ENCODE measurements at regions not wholly inside any gene's neighbourhood (a gene's known extent, or its start where the extent isn't known, plus 50 kb on each side); places are given as distances from the start of the nearest gene placed in this dataset.
A peak's percentile ranks its signal among the peaks of the same experiment; 100 is the strongest.
"Not testable (repeated sequence)": the region's sequence is repeated elsewhere in the genome, so short reads cannot be mapped to it uniquely, and the experiment has no call there.

GRCh38 chr5:99063737-99064136, 134.9 kb upstream of the CHD1 start:
- Mint-ChIP-seq H3K9me3 (no peaks in the 10 kb centered on the region), H3K36me3 (no peaks in the 10 kb centered on the region), H3K27me3 (peaks cover 7 to 11% (median 7%) of the 10 kb centered on the region in 3 donors), H3K4me1 (peaks cover 20 to 27% (median 22%) of the 10 kb centered on the region in 3 donors), H3K27ac (no peak overlapping the region), H3K4me3 (no peak overlapping the region)
- DNase-seq = no peak
- ATAC-seq (ENCODE audit: low read depth in 2 of 2) = no peak

- H3K4me1 Mint-ChIP-seq = peaks cover 35 to 47% (median 39%) of the 10 kb centered on the region in 3 donors
- DNase-seq = no peak
- peaks cover 7 to 11% (median 7%) of the 10 kb centered on the region in 3 donors for H3K27me3 Mint-ChIP-seq
- H3K9me3 Mint-ChIP-seq = no peaks in the 10 kb centered on the region
- H3K36me3 Mint-ChIP-seq = no peaks in the 10 kb centered on the region
- no peak for ATAC-seq (ENCODE audit: low read depth in 2 of 2)
- peak overlapping the region in 3 of 6 donors; percentile 10 to 51 (median 33) for H3K27ac Mint-ChIP-seq
- H3K4me3 Mint-ChIP-seq = no peak overlapping the region
Measured at GRCh38 chr5:99061711-99062110, 132.9 kb upstream of the CHD1 start.

DNA sequence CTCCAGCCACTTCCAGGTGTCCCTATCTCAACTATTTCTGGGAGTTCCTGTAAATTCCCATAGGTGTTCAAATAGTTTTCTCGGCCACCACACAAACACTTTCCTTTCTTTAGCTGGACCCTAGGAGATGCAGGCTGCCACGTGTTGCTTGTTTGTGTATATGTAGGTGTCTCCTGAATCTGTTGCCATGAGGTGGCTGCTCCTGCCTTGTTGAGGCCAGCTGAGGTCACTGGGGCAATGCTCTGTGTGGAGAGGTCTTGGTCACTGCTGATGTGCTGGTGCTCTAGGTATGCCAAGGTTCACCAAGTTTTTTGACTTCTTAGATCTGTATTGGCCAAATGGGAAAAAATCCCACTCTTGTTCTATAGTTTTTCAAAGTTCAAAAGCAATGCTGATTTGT, 132.5 kb upstream of the CHD1 start:
- ATAC-seq (ENCODE audit: low read depth in 2 of 2) (no peak), DNase-seq (no peak)
- Mint-ChIP-seq H3K9me3 (no peaks in the 10 kb centered on the region), H3K27ac (peak overlapping the region in 3 of 6 donors; percentile 33 to 86 (median 85)), H3K36me3 (no peaks in the 10 kb centered on the region), H3K4me1 (peaks cover 35 to 50% (median 40%) of the 10 kb centered on the region in 3 donors), H3K4me3 (no peak overlapping the region), H3K27me3 (peaks cover 7 to 11% (median 7%) of the 10 kb centered on the region in 3 donors)

- Mint-ChIP-seq H3K9me3 (no peaks in the 10 kb centered on the region), H3K27me3 (peaks cover 7 to 11% (median 7%) of the 10 kb centered on the region in 3 donors), H3K36me3 (no peaks in the 10 kb centered on the region), H3K4me3 (peak overlapping the region; percentile 42 to 73 (median 53)), H3K27ac (peak overlapping the region in 4 of 6 donors; percentile 53 to 88 (median 80)), H3K4me1 (peaks cover 35 to 51% (median 40%) of the 10 kb centered on the region in 3 donors)
- ATAC-seq (ENCODE audit: low read depth in 2 of 2) (peak; percentile 73 to 78), DNase-seq (peak; percentile 79)
Measured at GRCh38 chr5:99060306-99061261, 131.8 kb upstream of the CHD1 start.

DNA sequence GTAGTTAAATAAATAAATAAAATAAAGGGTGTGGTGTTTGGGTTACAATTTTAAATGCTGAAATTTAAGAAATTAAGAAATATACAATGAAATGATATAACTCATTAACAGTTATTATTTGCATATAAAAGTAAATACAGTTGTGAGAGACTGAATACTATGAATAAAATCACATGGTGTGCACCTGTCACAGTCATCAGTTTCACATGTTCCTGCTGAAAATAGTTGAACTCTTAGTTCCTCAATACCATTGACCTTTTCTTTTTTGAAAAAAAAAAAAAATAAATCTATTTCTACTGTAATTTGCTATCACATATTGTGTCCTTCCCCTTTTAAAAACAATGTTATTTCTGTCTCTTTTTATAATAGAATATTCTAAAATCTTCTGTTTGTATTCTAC, 130.9 kb upstream of the CHD1 start:
- ATAC-seq (ENCODE audit: low read depth in 2 of 2) = peak; percentile 85 to 89
- peak overlapping the region in 5 of 6 donors; percentile 53 to 86 (median 75) for H3K27ac Mint-ChIP-seq
- H3K27me3 Mint-ChIP-seq = peaks cover 7 to 11% (median 7%) of the 10 kb centered on the region in 3 donors
- peaks cover 35 to 57% (median 40%) of the 10 kb centered on the region in 3 donors for H3K4me1 Mint-ChIP-seq
- peak; percentile 65 for DNase-seq
- peak overlapping the region in 4 of 8 donors; percentile 20 to 73 (median 52) for H3K4me3 Mint-ChIP-seq
- H3K9me3 Mint-ChIP-seq = no peaks in the 10 kb centered on the region
- no peaks in the 10 kb centered on the region for H3K36me3 Mint-ChIP-seq

GRCh38 chr5:99058466-99058865, 129.7 kb upstream of the CHD1 start:
- Mint-ChIP-seq H3K27me3 (no peaks in the 10 kb centered on the region), H3K4me3 (peak overlapping the region in 1 of 8 donors; percentile 66), H3K36me3 (no peaks in the 10 kb centered on the region), H3K27ac (peak overlapping the region; percentile 10 to 89 (median 64)), H3K9me3 (no peaks in the 10 kb centered on the region), H3K4me1 (peaks cover 35 to 59% (median 40%) of the 10 kb centered on the region in 3 donors)
- DNase-seq (no peak), ATAC-seq (ENCODE audit: low read depth in 2 of 2) (no peak)

GRCh38 chr5:99054972-99055371, 126.2 kb upstream of the CHD1 start:
- no peak for DNase-seq
- H3K27ac Mint-ChIP-seq = peak overlapping the region in 1 of 6 donors; percentile 11

GRCh38 chr5:99045871-99046270, 117.1 kb upstream of the CHD1 start:
- Mint-ChIP-seq H3K4me1 (peaks cover 9 to 19% (median 15%) of the 10 kb centered on the region in 3 donors), H3K36me3 (no peaks in the 10 kb centered on the region), H3K27me3 (no peaks in the 10 kb centered on the region), H3K9me3 (peaks cover 0 to 9% (median 3%) of the 10 kb centered on the region in 7 donors), H3K4me3 (no peak overlapping the region), H3K27ac (no peak overlapping the region)
- DNase-seq (no peak), ATAC-seq (ENCODE audit: low read depth in 2 of 2) (no peak)

More at GRCh38 chr5:99054972-99055371, 126.2 kb upstream of the CHD1 start:
- H3K4me1 Mint-ChIP-seq = peaks cover 23 to 44% (median 25%) of the 10 kb centered on the region in 3 donors
- H3K27me3 Mint-ChIP-seq = no peaks in the 10 kb centered on the region
- no peak overlapping the region for H3K4me3 Mint-ChIP-seq
- no peaks in the 10 kb centered on the region for H3K9me3 Mint-ChIP-seq
- peak; percentile 31 to 41 for ATAC-seq (ENCODE audit: low read depth in 2 of 2)
- no peaks in the 10 kb centered on the region for H3K36me3 Mint-ChIP-seq

DNA sequence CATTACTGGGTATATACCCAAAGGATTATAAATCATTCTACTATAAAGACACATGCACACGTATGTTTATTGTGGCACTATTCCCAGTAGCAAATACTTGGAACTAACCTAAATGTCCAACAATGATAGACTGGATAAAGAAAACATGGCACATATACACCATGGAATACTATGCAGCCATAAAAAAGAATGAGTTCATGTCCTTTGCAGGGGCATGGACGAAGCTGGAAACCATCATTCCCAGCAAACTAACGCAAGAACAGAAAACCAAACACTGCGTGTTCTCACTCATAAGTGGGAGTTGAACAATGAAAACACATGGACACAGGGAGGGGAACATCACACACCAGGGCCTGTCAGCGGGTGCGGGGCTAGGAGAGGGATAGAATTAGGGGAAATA, 114.5 kb upstream of the CHD1 start:
- H3K4me1 Mint-ChIP-seq = peaks cover 25 to 40% (median 39%) of the 10 kb centered on the region in 3 donors
- not testable (repeated sequence) for H3K27ac Mint-ChIP-seq; ATAC-seq (ENCODE audit: low read depth in 2 of 2); H3K4me3 Mint-ChIP-seq; DNase-seq; H3K27me3 Mint-ChIP-seq
- H3K36me3 Mint-ChIP-seq = peaks cover 5 to 19% of the 10 kb centered on the region in 2 donors
- peaks cover 0 to 16% (median 8%) of the 10 kb centered on the region in 7 donors for H3K9me3 Mint-ChIP-seq

- peaks cover 5 to 20% of the 10 kb centered on the region in 2 donors for H3K36me3 Mint-ChIP-seq
- H3K4me3 Mint-ChIP-seq = peak overlapping the region in 7 of 8 donors; percentile 36 to 86 (median 66)
- H3K4me1 Mint-ChIP-seq = peaks cover 51 to 79% (median 72%) of the 10 kb centered on the region in 3 donors
- ATAC-seq (ENCODE audit: low read depth in 2 of 2) = peak; percentile 67 to 77
- peak; percentile 61 for DNase-seq
- peak overlapping the region in 4 of 6 donors; percentile 34 to 85 (median 58) for H3K27ac Mint-ChIP-seq
- H3K27me3 Mint-ChIP-seq = no peaks in the 10 kb centered on the region
- H3K9me3 Mint-ChIP-seq = peaks cover 0 to 14% (median 8%) of the 10 kb centered on the region in 7 donors
Measured at GRCh38 chr5:99037668-99038067, 108.9 kb upstream of the CHD1 start.

GRCh38 chr5:99035942-99036341, 107.1 kb upstream of the CHD1 start:
- no peak overlapping the region for H3K4me3 Mint-ChIP-seq
- H3K4me1 Mint-ChIP-seq = peaks cover 47 to 73% (median 65%) of the 10 kb centered on the region in 3 donors
- peaks cover 5 to 20% of the 10 kb centered on the region in 2 donors for H3K36me3 Mint-ChIP-seq
- peaks cover 0 to 9% (median 4%) of the 10 kb centered on the region in 7 donors for H3K9me3 Mint-ChIP-seq
- H3K27ac Mint-ChIP-seq = no peak overlapping the region
- ATAC-seq (ENCODE audit: low read depth in 2 of 2) = no peak
- no peaks in the 10 kb centered on the region for H3K27me3 Mint-ChIP-seq
- DNase-seq = no peak

DNA sequence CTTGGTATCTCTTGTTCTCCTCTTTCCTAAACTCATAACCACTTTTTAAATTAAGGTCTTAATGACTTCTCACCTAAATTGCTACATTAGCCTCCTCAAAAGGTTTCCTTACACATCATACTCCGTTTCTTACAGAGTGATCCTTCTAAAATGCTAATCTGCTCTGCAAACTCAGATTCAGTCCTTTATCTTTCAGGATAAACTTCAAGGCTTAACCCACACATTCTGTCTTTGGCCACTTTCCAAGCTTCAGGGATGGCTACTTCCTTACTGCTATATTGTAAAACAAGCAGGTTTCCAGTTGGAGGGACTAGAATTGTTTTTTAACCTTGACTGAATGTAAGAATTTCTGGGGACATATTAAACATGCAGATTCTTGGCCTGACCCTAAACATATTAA, 105.5 kb upstream of the CHD1 start:
- Mint-ChIP-seq H3K4me3 (peak overlapping the region in 6 of 8 donors; percentile 23 to 91 (median 79)), H3K27ac (peak overlapping the region in 5 of 6 donors; percentile 4 to 91 (median 41)), H3K9me3 (peaks cover 0 to 4% (median 0%) of the 10 kb centered on the region in 7 donors), H3K36me3 (peaks cover 5 to 11% of the 10 kb centered on the region in 2 donors), H3K4me1 (peaks cover 52 to 76% (median 68%) of the 10 kb centered on the region in 3 donors), H3K27me3 (no peaks in the 10 kb centered on the region)
- no peak for DNase-seq
- no peak for ATAC-seq (ENCODE audit: low read depth in 2 of 2)

- peaks cover 0 to 1% of the 10 kb centered on the region in 2 donors for H3K36me3 Mint-ChIP-seq
- H3K27me3 Mint-ChIP-seq = no peaks in the 10 kb centered on the region
- H3K27ac Mint-ChIP-seq = peak overlapping the region; percentile 90 to 94 (median 92)
- peaks cover 53 to 76% (median 70%) of the 10 kb centered on the region in 3 donors for H3K4me1 Mint-ChIP-seq
- peak overlapping the region; percentile 51 to 91 (median 83) for H3K4me3 Mint-ChIP-seq
- no peak for DNase-seq
- ATAC-seq (ENCODE audit: low read depth in 2 of 2) = peak; percentile 31 to 45
- H3K9me3 Mint-ChIP-seq = no peaks in the 10 kb centered on the region
Measured at GRCh38 chr5:99033014-99033900, 104.5 kb upstream of the CHD1 start.

All from naive B cell (primary cell).